CD4-positive, alpha-beta T cell (primary cell): ENCODE measurements at regions not wholly inside any gene's neighbourhood (a gene's known extent, or its start where the extent isn't known, plus 50 kb on each side); places are given as distances from the start of the nearest gene placed in this dataset.

Source experiments
- ATAC-seq: fragments of 200-7000 bp; cut with Tn5 transposase; one replicate; pipeline ENCODE4 v1.10.0; 2022; ENCODE audit warnings: mild to moderate bottlenecking; ENCODE audit not compliant: poor library complexity
- CTCF ChIA-PET: fragments of 350-600 bp; sonication (Branson Sonifier 250); formaldehyde crosslinking; loops from one replicate; lab custom pipeline; 2021; ENCODE audit warnings: antibody characterized with exemption, inconsistent platforms; lab: Charles Lee
- POLR2A ChIA-PET: fragments of 350-600 bp; sonication (Branson Sonifier 250); formaldehyde crosslinking; loops from one replicate; lab custom pipeline; 2021; ENCODE audit warnings: antibody characterized with exemption, inconsistent platforms; lab: Charles Lee
- DNase-seq, 14 experiments: peaks; one replicate each; pipeline ENCODE4 v3.0.0-alpha.2; 2013 to 2020; ENCODE audit warnings: mixed read lengths in 2 of 14
- H3K27ac ChIP-seq, 2 donors: one replicate each; pipeline versions ENCODE4 v1.5.1 to v1.7.0; 2013; ENCODE audit warnings: low read length in 2 of 2, low read depth in 1 of 2, mild to moderate bottlenecking in 1 of 2
- H3K27me3 ChIP-seq, 2 experiments: 1 replicate in 1 of 2; 2 replicates in 1 of 2; pipeline versions ENCODE4 v1.6.1 to v1.7.0; 2013; ENCODE audit warnings: low read length in 2 of 2, control low read depth in 1 of 2, mild to moderate bottlenecking in 1 of 2, moderate library complexity in 1 of 2; ENCODE audit not compliant: insufficient read depth in 2 of 2, control insufficient read depth in 1 of 2
- H3K36me3 ChIP-seq: one replicate; pipeline ENCODE4 v1.6.1; 2013; ENCODE audit warnings: low read length, control low read depth; ENCODE audit not compliant: insufficient read depth
- H3K4me1 ChIP-seq: one replicate; pipeline ENCODE4 v1.6.1; 2013; ENCODE audit warnings: low read length, control low read depth; ENCODE audit not compliant: insufficient read depth
- H3K4me3 ChIP-seq: one replicate; pipeline ENCODE4 v1.5.1; 2013; ENCODE audit warnings: mild to moderate bottlenecking, low read length, moderate library complexity
- H3K9me3 ChIP-seq, 2 experiments: 1 replicate in 1 of 2; 2 replicates in 1 of 2; pipeline versions ENCODE4 v1.6.1 to v1.7.0; 2013; ENCODE audit warnings: low read length in 2 of 2, mild to moderate bottlenecking in 2 of 2, control low read depth in 1 of 2, moderate library complexity in 1 of 2; ENCODE audit not compliant: control insufficient read depth in 1 of 2, insufficient read depth in 1 of 2
- H3K27ac Mint-ChIP-seq: one replicate; pipeline ENCODE4 v1.8.0; 2020; ENCODE audit warnings: mixed read lengths
- H3K27me3 Mint-ChIP-seq: one replicate; pipeline ENCODE4 v1.8.0; 2021; ENCODE audit warnings: mixed read lengths
- H3K36me3 Mint-ChIP-seq: one replicate; pipeline ENCODE4 v1.8.0; 2021; ENCODE audit warnings: low read depth, mixed read lengths
- H3K4me1 Mint-ChIP-seq: one replicate; pipeline ENCODE4 v1.8.0; 2021; ENCODE audit warnings: low read depth, mixed read lengths
- H3K4me3 Mint-ChIP-seq: one replicate; pipeline ENCODE4 v1.8.0; 2020; ENCODE audit warnings: mild to moderate bottlenecking, mixed read lengths
- H3K9me3 Mint-ChIP-seq: one replicate; pipeline ENCODE4 v1.8.0; 2020; ENCODE audit warnings: mixed read lengths
- CTCF ChIP-seq: fragments of 200-600 bp; IDR thresholded peaks from one replicate; pipeline ENCODE4 v1.8.0; 2022; ENCODE audit warnings: antibody characterized with exemption, mild to moderate bottlenecking
- intact Hi-C, 2 experiments: fragments of 100-400 bp; cut with DNase I in 1 of 2; cut with micrococcal nuclease in 1 of 2; formaldehyde crosslinking; loops; one replicate each; pipeline versions ENCODE4 v1.15.1 to v1.9.0; 2023 to 2025; cut with DNase I, micrococcal nuclease

- no peaks in the 10 kb centered on the region for H3K27me3 ChIP-seq
- H3K9me3 ChIP-seq, result no peaks in the 10 kb centered on the region
- Mint-ChIP-seq H3K27me3 (no peaks in the 10 kb centered on the region), H3K27ac (no peak overlapping the region), H3K4me1 (no peaks in the 10 kb centered on the region), H3K9me3 (no peaks in the 10 kb centered on the region), H3K4me3 (no peak overlapping the region), H3K36me3 (no peaks in the 10 kb centered on the region)
- intact Hi-C loops, result no loop called here
- no peak overlapping the region for H3K4me3 ChIP-seq
- DNase-seq, result no peak
- no peak for ATAC-seq
- H3K4me1 ChIP-seq, result no peaks in the 10 kb centered on the region
- no peak overlapping the region for H3K27ac ChIP-seq
- TF ChIP-seq CTCF, result no peak
- ChIA-PET CTCF (no interaction called here), POLR2A (no interaction called here)
- H3K36me3 ChIP-seq, result no peaks in the 10 kb centered on the region
These were observed 157.9 kb upstream of the CARD18 start for GRCh38 chr11:105297463-105297862.

DNA sequence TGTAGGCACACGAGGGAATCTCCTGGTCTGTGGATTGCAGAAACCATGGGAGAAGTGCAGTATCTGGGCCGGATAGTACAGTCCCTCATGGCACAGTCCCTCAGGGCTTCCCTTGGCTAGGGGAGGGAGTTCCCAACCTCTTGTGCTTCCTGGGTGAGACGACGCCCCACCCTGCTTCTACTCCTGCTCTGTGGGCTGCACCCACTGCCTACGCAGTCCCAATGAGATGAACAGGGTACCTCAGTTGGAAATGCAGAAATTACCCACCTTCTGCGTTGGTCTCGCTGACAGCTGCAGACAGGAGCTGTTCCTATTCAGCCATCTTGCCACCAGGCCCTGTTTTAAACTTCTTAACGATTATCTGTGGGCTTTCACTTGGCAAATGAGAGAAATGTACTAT, 157.2 kb upstream of the CARD18 start:
- H3K4me1 ChIP-seq, result no peaks in the 10 kb centered on the region
- no peak for TF ChIP-seq CTCF
- H3K27ac ChIP-seq, result no peak overlapping the region
- H3K27me3 Mint-ChIP-seq, result no peaks in the 10 kb centered on the region
- H3K9me3 ChIP-seq, result no peaks in the 10 kb centered on the region
- no peak overlapping the region for H3K27ac Mint-ChIP-seq
- intact Hi-C loops, result no loop called here
- no peaks in the 10 kb centered on the region for H3K36me3 ChIP-seq
- H3K4me3 ChIP-seq, result no peak overlapping the region
- H3K4me3 Mint-ChIP-seq, result no peak overlapping the region
- no peak for DNase-seq
- ATAC-seq, result no peak
- no peaks in the 10 kb centered on the region for H3K27me3 ChIP-seq
- no peaks in the 10 kb centered on the region for H3K36me3 Mint-ChIP-seq
- ChIA-PET CTCF (interaction anchor here (0.6 kb wide), 1 partner anchor 36 kb away, joined by 3 read pairs; no protein-coding TSS in a partner anchor), POLR2A (no interaction called here)
- H3K9me3 Mint-ChIP-seq, result no peaks in the 10 kb centered on the region
- H3K4me1 Mint-ChIP-seq, result no peaks in the 10 kb centered on the region

GRCh38 chr11:105296386-105296785, 156.8 kb upstream of the CARD18 start:
- Mint-ChIP-seq H3K4me3 (no peak overlapping the region), H3K9me3 (no peaks in the 10 kb centered on the region), H3K36me3 (no peaks in the 10 kb centered on the region), H3K27ac (no peak overlapping the region), H3K4me1 (no peaks in the 10 kb centered on the region), H3K27me3 (no peaks in the 10 kb centered on the region)
- H3K9me3 ChIP-seq, result no peaks in the 10 kb centered on the region
- ATAC-seq (no peak), DNase-seq (no peak)
- no peak overlapping the region for H3K4me3 ChIP-seq
- H3K27ac ChIP-seq, result no peak overlapping the region
- TF ChIP-seq CTCF, result no peak
- intact Hi-C loops, result no loop called here
- POLR2A ChIA-PET, result no interaction called here
- H3K36me3 ChIP-seq, result no peaks in the 10 kb centered on the region
- CTCF ChIA-PET, result interaction anchor here (0.6 kb wide), 1 partner anchor 36 kb away, joined by 3 read pairs; no protein-coding TSS in a partner anchor
- H3K27me3 ChIP-seq, result no peaks in the 10 kb centered on the region
- H3K4me1 ChIP-seq, result no peaks in the 10 kb centered on the region
